Endodermal cell (in vitro differentiated cells): ENCODE measurements at regions not wholly inside any gene's neighbourhood (a gene's known extent, or its start where the extent isn't known, plus 50 kb on each side); places are given as distances from the start of the nearest gene placed in this dataset.

Experiments used
- DNase-seq: peaks from one replicate; pipeline ENCODE4 v3.0.0-alpha.2; 2017
- H3K27ac ChIP-seq: 2 replicates; pipeline ENCODE4 v1.5.1; 2013; ENCODE audit warnings: mild to moderate bottlenecking, low read depth, low read length, moderate library complexity
- H3K27me3 ChIP-seq: 2 replicates; pipeline ENCODE4 v1.6.1; 2013; ENCODE audit warnings: mild to moderate bottlenecking, low read length, moderate library complexity; ENCODE audit not compliant: insufficient read depth, control insufficient read depth, poor library complexity, severe bottlenecking
- H3K36me3 ChIP-seq: 2 replicates; pipeline ENCODE4 v1.7.0; 2013; ENCODE audit warnings: mild to moderate bottlenecking, low read length, moderate library complexity; ENCODE audit not compliant: control insufficient read depth, insufficient read depth
- H3K4me1 ChIP-seq: one replicate; pipeline ENCODE4 v1.7.0; 2013; ENCODE audit warnings: low read length; ENCODE audit not compliant: control insufficient read depth, insufficient read depth
- H3K4me3 ChIP-seq: 2 replicates; pipeline ENCODE4 v1.5.1; 2013; ENCODE audit warnings: mild to moderate bottlenecking, low read length, moderate library complexity
- H3K9ac ChIP-seq: 2 replicates; pipeline ENCODE4 v1.6.1; 2013; ENCODE audit warnings: mild to moderate bottlenecking, low read length, moderate library complexity; ENCODE audit not compliant: poor library complexity, severe bottlenecking; ENCODE audit errors: extremely low read depth
- H3K9me3 ChIP-seq: 2 replicates; pipeline ENCODE4 v1.6.1; 2013; ENCODE audit warnings: mild to moderate bottlenecking, low read length, moderate library complexity; ENCODE audit not compliant: control insufficient read depth
- H3K27ac Mint-ChIP-seq: 2 replicates; pipeline ENCODE4 v1.8.0; 2020; ENCODE audit warnings: mixed read lengths
- H3K27me3 Mint-ChIP-seq: 2 replicates; pipeline ENCODE4 v1.8.0; 2021; ENCODE audit warnings: mild to moderate bottlenecking, mixed read lengths; ENCODE audit not compliant: insufficient read depth
- H3K36me3 Mint-ChIP-seq: 2 replicates; pipeline ENCODE4 v1.8.0; 2020; ENCODE audit warnings: low read depth, mixed read lengths
- H3K4me1 Mint-ChIP-seq: 2 replicates; pipeline ENCODE4 v1.8.0; 2020; ENCODE audit warnings: mixed read lengths
- H3K4me3 Mint-ChIP-seq: 2 replicates; pipeline ENCODE4 v1.8.0; 2020; ENCODE audit warnings: mild to moderate bottlenecking, moderate library complexity, mixed read lengths
- H3K9me3 Mint-ChIP-seq: 2 replicates; pipeline ENCODE4 v1.8.0; 2020; ENCODE audit warnings: mild to moderate bottlenecking, mixed read lengths
- WGBS, 2 experiments: methylation state at CpG; one replicate each; pipeline versions ENCODE4 v1.1.5 to v1.1.7; 2013; ENCODE audit warnings: missing lambda C conversion rate in 2 of 2, mixed read lengths in 1 of 2; ENCODE audit not compliant: insufficient coverage in 1 of 2, insufficient read length in 1 of 2; 5-methylcytosine and 5-hydroxymethylcytosine counted together
- TF ChIP-seq, protein P1 (sequence below): fragments of 200-600 bp; sonication (generic); conservative IDR thresholded peaks from 2 replicates; pipeline ENCODE4 v1.5.0; 2021; ENCODE audit warnings: antibody characterized with exemption, mild to moderate bottlenecking

- H3K27ac ChIP-seq, result no peak overlapping the region
- H3K4me3 ChIP-seq, result no peak overlapping the region
- H3K36me3 ChIP-seq, result no peaks in the 10 kb centered on the region
- H3K9me3 ChIP-seq, result no peaks in the 10 kb centered on the region
- DNase-seq, result no peak
- H3K4me1 ChIP-seq, result peaks cover 4% of the 10 kb centered on the region
- TF ChIP-seq, protein P1, sequence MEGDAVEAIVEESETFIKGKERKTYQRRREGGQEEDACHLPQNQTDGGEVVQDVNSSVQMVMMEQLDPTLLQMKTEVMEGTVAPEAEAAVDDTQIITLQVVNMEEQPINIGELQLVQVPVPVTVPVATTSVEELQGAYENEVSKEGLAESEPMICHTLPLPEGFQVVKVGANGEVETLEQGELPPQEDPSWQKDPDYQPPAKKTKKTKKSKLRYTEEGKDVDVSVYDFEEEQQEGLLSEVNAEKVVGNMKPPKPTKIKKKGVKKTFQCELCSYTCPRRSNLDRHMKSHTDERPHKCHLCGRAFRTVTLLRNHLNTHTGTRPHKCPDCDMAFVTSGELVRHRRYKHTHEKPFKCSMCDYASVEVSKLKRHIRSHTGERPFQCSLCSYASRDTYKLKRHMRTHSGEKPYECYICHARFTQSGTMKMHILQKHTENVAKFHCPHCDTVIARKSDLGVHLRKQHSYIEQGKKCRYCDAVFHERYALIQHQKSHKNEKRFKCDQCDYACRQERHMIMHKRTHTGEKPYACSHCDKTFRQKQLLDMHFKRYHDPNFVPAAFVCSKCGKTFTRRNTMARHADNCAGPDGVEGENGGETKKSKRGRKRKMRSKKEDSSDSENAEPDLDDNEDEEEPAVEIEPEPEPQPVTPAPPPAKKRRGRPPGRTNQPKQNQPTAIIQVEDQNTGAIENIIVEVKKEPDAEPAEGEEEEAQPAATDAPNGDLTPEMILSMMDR, result no peak
- Mint-ChIP-seq H3K4me1 (peaks cover 2% of the 10 kb centered on the region), H3K27ac (no peak overlapping the region), H3K27me3 (peaks cover 21% of the 10 kb centered on the region), H3K36me3 (no peaks in the 10 kb centered on the region), H3K4me3 (no peak overlapping the region), H3K9me3 (peaks cover 15% of the 10 kb centered on the region)
- 87 to 100% methylated on average over 4 of the region's 4 CpGs for WGBS, 2 experiments
- no peak overlapping the region for H3K9ac ChIP-seq
- H3K27me3 ChIP-seq, result peaks cover 4% of the 10 kb centered on the region
These were observed 485.7 kb downstream of the MN1 start for GRCh38 chr22:27315833-27316232.

- Histone ChIP-seq H3K9me3 (no peaks in the 10 kb centered on the region), H3K27ac (peak overlapping the region; percentile 1), H3K27me3 (no peaks in the 10 kb centered on the region), H3K4me3 (no peak overlapping the region), H3K4me1 (no peaks in the 10 kb centered on the region), H3K9ac (no peak overlapping the region), H3K36me3 (no peaks in the 10 kb centered on the region)
- DNase-seq, result peak; percentile 63
- H3K27ac Mint-ChIP-seq, result no peak overlapping the region
- no peak overlapping the region for H3K4me3 Mint-ChIP-seq
- 80 to 84% methylated on average over 3 to 5 of the region's 5 CpGs for WGBS, 2 experiments
- no peaks in the 10 kb centered on the region for H3K36me3 Mint-ChIP-seq
- peaks cover 15% of the 10 kb centered on the region for H3K9me3 Mint-ChIP-seq
- H3K4me1 Mint-ChIP-seq, result peaks cover 2% of the 10 kb centered on the region
- TF ChIP-seq, protein P1, result peak; percentile 59
- H3K27me3 Mint-ChIP-seq, result peaks cover 23% of the 10 kb centered on the region
These were observed 484.5 kb downstream of the MN1 start for GRCh38 chr22:27317096-27317495.

GRCh38 chr22:27317971-27318428 is 483.6 kb downstream of the MN1 start:
- Mint-ChIP-seq H3K9me3 (peaks cover 15% of the 10 kb centered on the region), H3K27me3 (peaks cover 30% of the 10 kb centered on the region), H3K4me3 (no peak overlapping the region), H3K27ac (no peak overlapping the region), H3K4me1 (peaks cover 2% of the 10 kb centered on the region), H3K36me3 (no peaks in the 10 kb centered on the region)
- no peak for DNase-seq
- 89 to 90% methylated on average over 3 to 14 of the region's 15 CpGs for WGBS, 2 experiments
- peak overlapping the region; percentile 41 for H3K27ac ChIP-seq
- no peaks in the 10 kb centered on the region for H3K36me3 ChIP-seq
- no peaks in the 10 kb centered on the region for H3K9me3 ChIP-seq
- TF ChIP-seq, protein P1, result no peak
- H3K4me1 ChIP-seq, result no peaks in the 10 kb centered on the region
- no peak overlapping the region for H3K9ac ChIP-seq
- no peaks in the 10 kb centered on the region for H3K27me3 ChIP-seq
- no peak overlapping the region for H3K4me3 ChIP-seq
